ENCODE measurements at regions not wholly inside any gene's neighbourhood (a gene's known extent, or its start where the extent isn't known, plus 50 kb on each side); places are given as distances from the start of the nearest gene placed in this dataset.

DNA sequence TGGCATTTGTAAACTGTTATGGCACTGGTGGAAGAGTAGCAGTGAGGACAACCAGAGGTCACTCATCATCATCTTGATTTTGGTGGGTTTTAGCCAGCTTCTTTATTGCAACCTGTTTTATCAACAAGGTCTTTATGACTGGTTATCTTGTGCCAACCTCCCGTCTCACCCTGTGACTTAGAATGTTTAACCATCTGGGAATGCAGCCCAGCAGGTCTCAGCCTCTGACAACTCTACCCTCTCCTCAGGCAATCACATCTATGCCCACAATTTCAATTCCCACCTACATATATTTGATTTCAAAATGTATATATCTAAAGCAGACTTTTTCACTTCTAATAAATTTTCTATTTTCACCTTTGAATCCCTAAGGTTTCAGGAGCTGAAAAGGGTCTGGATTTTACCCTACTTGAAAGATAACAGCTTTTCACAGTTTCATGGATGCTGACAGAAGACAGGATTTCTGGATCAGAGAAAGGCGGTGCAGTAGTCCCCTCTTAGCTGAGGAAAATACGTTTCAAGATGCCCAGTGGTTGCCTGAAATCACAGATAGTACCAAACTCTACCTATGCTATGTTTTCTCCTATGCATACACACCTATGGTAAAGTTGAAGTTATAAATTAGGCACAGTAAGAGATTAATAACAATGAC, 1171.8 kb downstream of the DIAPH3 start:
- TF ChIP-seq FOXP1 (CRISPR knock-in tag; IDR thresholded peaks at IDR 0.05; ENCODE audit: borderline replicate concordance) (no peak), ZNF138 (CRISPR knock-in tag; conservative IDR thresholded peaks at IDR 0.05) (no peak), ATF1 (CRISPR knock-in tag; IDR thresholded peaks at IDR 0.05) (no peak), ZBTB21 (CRISPR knock-in tag; IDR thresholded peaks at IDR 0.05; ENCODE audit: borderline replicate concordance) (no peak)
- TF ChIP-seq, protein P1, sequence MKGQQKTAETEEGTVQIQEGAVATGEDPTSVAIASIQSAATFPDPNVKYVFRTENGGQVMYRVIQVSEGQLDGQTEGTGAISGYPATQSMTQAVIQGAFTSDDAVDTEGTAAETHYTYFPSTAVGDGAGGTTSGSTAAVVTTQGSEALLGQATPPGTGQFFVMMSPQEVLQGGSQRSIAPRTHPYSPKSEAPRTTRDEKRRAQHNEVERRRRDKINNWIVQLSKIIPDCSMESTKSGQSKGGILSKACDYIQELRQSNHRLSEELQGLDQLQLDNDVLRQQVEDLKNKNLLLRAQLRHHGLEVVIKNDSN (CRISPR knock-in tag; IDR thresholded peaks at IDR 0.05), result no peak
- Mint-ChIP-seq H3K36me3 (0 out of 2 replicates have a peak, but pooled peaks cover 4% of the 10 kb centered on the region), H3K27ac (no peak overlapping the region), H3K4me1 (0 out of 2 replicates have a peak, but pooled peaks cover 2% of the 10 kb centered on the region), H3K9me3 (peaks cover 6% of the 10 kb centered on the region), H3K27me3 (ENCODE audit: low read depth) (no peaks in the 10 kb centered on the region), H3K4me3 (no peak overlapping the region)
- ATAC-seq (no peak), DNase-seq (ENCODE audit: low spot score) (no peak)
- ChIA-PET POLR2A (no interaction called here), CTCF (interaction anchor here (0.6 kb wide), 1 partner anchor 148 kb away, joined by 4 read pairs; no protein-coding TSS in a partner anchor)

DNA sequence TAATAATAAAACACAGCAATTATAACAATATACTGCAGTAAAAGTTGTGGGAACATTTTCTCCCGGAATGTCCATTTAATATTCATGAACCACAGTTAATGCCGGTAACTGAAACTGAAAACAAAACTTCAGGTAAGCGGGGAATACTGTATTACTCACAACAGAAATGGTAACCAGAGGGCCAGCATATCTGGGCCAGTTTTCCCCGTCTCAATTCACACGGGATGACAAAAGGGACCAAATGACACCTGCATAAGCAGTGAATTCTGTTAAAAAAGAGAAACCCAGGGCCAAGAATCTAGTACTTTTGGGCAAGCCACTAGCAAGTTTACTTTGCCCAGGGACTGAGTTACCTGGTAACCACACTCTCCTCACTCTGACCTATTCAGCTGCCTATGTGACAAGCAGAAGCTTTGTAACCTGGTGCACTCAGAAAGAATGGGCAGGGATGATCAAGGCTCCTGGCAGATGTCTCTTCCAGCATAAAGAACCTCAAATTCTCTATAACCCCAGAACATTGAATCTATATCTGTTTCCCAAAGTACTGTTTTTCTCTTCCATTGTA, 1171.2 kb downstream of the DIAPH3 start:
- H3K4me3 Mint-ChIP-seq, result no peak overlapping the region
- TF ChIP-seq, protein P2, sequence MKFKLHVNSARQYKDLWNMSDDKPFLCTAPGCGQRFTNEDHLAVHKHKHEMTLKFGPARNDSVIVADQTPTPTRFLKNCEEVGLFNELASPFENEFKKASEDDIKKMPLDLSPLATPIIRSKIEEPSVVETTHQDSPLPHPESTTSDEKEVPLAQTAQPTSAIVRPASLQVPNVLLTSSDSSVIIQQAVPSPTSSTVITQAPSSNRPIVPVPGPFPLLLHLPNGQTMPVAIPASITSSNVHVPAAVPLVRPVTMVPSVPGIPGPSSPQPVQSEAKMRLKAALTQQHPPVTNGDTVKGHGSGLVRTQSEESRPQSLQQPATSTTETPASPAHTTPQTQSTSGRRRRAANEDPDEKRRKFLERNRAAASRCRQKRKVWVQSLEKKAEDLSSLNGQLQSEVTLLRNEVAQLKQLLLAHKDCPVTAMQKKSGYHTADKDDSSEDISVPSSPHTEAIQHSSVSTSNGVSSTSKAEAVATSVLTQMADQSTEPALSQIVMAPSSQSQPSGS (CRISPR knock-in tag; IDR thresholded peaks at IDR 0.05; ENCODE audit: borderline replicate concordance, low read depth), result no peak
- TF ChIP-seq SMAD3 (CRISPR knock-in tag; IDR thresholded peaks at IDR 0.05; ENCODE audit: borderline replicate concordance), result no peak
- 0 out of 2 replicates have a peak, but pooled peaks cover 4% of the 10 kb centered on the region for H3K36me3 Mint-ChIP-seq
- H3K27ac Mint-ChIP-seq, result no peak overlapping the region
- H3K4me1 Mint-ChIP-seq, result 0 out of 2 replicates have a peak, but pooled peaks cover 2% of the 10 kb centered on the region
- POLR2A ChIA-PET, result no interaction called here
- peaks cover 6% of the 10 kb centered on the region for H3K9me3 Mint-ChIP-seq
- CTCF ChIA-PET, result no interaction called here
- no peak for ATAC-seq
- H3K27me3 Mint-ChIP-seq (ENCODE audit: low read depth), result no peaks in the 10 kb centered on the region
- DNase-seq (ENCODE audit: low spot score), result no peak

DNA sequence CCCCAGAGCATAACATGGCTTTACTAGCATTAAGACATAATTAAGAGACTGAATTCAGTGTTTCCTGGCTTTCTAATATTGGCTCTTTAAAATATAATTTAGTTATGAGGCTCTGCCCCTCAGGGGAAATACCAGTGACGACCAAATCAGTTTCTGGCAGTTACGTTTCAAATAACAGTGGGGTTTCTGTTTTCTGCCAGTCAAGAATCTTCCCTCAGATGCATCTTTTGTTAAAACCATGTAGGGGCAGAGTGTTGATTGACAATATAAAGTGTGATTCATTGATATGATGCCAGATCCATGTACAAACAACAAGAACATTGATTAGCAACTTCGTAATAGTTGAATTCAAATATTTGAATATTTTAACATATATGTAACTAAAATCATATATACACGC, 1169.7 kb downstream of the DIAPH3 start:
- POLR2A ChIA-PET, result no interaction called here
- H3K9me3 Mint-ChIP-seq, result peaks cover 6% of the 10 kb centered on the region

More for the DNA sequence above, 1169.7 kb downstream of the DIAPH3 start:
- no peak for ATAC-seq
- CTCF ChIA-PET, result no interaction called here
- H3K27ac Mint-ChIP-seq, result no peak overlapping the region
- no peak overlapping the region for H3K4me3 Mint-ChIP-seq
- 0 out of 2 replicates have a peak, but pooled peaks cover 4% of the 10 kb centered on the region for H3K36me3 Mint-ChIP-seq
- no peaks in the 10 kb centered on the region for H3K27me3 Mint-ChIP-seq (ENCODE audit: low read depth)
- no peak for DNase-seq (ENCODE audit: low spot score)
- TF ChIP-seq ZNF396 (CRISPR knock-in tag; IDR thresholded peaks at IDR 0.05; ENCODE audit: borderline replicate concordance), result no peak
- TF ChIP-seq GTF2I (CRISPR knock-in tag; conservative IDR thresholded peaks at IDR 0.05), result no peak
- no peak for TF ChIP-seq CREB1 (CRISPR knock-in tag; IDR thresholded peaks at IDR 0.05)
- TF ChIP-seq, protein P3, sequence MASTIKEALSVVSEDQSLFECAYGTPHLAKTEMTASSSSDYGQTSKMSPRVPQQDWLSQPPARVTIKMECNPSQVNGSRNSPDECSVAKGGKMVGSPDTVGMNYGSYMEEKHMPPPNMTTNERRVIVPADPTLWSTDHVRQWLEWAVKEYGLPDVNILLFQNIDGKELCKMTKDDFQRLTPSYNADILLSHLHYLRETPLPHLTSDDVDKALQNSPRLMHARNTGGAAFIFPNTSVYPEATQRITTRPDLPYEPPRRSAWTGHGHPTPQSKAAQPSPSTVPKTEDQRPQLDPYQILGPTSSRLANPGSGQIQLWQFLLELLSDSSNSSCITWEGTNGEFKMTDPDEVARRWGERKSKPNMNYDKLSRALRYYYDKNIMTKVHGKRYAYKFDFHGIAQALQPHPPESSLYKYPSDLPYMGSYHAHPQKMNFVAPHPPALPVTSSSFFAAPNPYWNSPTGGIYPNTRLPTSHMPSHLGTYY (CRISPR knock-in tag; IDR thresholded peaks at IDR 0.05), result no peak
- no peak for TF ChIP-seq ELF4 (CRISPR knock-in tag; IDR thresholded peaks at IDR 0.05; ENCODE audit: low read depth)
- TF ChIP-seq JAZF1 (CRISPR knock-in tag; IDR thresholded peaks at IDR 0.05), result no peak
- TF ChIP-seq, protein P4, sequence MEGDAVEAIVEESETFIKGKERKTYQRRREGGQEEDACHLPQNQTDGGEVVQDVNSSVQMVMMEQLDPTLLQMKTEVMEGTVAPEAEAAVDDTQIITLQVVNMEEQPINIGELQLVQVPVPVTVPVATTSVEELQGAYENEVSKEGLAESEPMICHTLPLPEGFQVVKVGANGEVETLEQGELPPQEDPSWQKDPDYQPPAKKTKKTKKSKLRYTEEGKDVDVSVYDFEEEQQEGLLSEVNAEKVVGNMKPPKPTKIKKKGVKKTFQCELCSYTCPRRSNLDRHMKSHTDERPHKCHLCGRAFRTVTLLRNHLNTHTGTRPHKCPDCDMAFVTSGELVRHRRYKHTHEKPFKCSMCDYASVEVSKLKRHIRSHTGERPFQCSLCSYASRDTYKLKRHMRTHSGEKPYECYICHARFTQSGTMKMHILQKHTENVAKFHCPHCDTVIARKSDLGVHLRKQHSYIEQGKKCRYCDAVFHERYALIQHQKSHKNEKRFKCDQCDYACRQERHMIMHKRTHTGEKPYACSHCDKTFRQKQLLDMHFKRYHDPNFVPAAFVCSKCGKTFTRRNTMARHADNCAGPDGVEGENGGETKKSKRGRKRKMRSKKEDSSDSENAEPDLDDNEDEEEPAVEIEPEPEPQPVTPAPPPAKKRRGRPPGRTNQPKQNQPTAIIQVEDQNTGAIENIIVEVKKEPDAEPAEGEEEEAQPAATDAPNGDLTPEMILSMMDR (IDR thresholded peaks at IDR 0.05), result no peak
- TF ChIP-seq, protein P5, sequence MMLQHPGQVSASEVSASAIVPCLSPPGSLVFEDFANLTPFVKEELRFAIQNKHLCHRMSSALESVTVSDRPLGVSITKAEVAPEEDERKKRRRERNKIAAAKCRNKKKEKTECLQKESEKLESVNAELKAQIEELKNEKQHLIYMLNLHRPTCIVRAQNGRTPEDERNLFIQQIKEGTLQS (CRISPR knock-in tag; conservative IDR thresholded peaks at IDR 0.05), result no peak
- no peak for TF ChIP-seq ZNF317 (CRISPR knock-in tag; IDR thresholded peaks at IDR 0.05; ENCODE audit: borderline replicate concordance, low read depth)
- no peak for TF ChIP-seq PRRX2 (CRISPR knock-in tag; IDR thresholded peaks at IDR 0.05)
- TF ChIP-seq NFE2L1 (CRISPR knock-in tag; IDR thresholded peaks at IDR 0.05), result no peak
- TF ChIP-seq, protein P1 (CRISPR knock-in tag; IDR thresholded peaks at IDR 0.05), result no peak
- TF ChIP-seq, protein P6, sequence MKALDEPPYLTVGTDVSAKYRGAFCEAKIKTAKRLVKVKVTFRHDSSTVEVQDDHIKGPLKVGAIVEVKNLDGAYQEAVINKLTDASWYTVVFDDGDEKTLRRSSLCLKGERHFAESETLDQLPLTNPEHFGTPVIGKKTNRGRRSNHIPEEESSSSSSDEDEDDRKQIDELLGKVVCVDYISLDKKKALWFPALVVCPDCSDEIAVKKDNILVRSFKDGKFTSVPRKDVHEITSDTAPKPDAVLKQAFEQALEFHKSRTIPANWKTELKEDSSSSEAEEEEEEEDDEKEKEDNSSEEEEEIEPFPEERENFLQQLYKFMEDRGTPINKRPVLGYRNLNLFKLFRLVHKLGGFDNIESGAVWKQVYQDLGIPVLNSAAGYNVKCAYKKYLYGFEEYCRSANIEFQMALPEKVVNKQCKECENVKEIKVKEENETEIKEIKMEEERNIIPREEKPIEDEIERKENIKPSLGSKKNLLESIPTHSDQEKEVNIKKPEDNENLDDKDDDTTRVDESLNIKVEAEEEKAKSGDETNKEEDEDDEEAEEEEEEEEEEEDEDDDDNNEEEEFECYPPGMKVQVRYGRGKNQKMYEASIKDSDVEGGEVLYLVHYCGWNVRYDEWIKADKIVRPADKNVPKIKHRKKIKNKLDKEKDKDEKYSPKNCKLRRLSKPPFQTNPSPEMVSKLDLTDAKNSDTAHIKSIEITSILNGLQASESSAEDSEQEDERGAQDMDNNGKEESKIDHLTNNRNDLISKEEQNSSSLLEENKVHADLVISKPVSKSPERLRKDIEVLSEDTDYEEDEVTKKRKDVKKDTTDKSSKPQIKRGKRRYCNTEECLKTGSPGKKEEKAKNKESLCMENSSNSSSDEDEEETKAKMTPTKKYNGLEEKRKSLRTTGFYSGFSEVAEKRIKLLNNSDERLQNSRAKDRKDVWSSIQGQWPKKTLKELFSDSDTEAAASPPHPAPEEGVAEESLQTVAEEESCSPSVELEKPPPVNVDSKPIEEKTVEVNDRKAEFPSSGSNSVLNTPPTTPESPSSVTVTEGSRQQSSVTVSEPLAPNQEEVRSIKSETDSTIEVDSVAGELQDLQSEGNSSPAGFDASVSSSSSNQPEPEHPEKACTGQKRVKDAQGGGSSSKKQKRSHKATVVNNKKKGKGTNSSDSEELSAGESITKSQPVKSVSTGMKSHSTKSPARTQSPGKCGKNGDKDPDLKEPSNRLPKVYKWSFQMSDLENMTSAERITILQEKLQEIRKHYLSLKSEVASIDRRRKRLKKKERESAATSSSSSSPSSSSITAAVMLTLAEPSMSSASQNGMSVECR (CRISPR knock-in tag; IDR thresholded peaks at IDR 0.05; ENCODE audit: borderline replicate concordance), result no peak
- peaks cover 10% of the 10 kb centered on the region for H3K4me1 Mint-ChIP-seq

Measured in WTC11 (cell line).